GM12878 (cell line): ENCODE measurements at regions not wholly inside any gene's neighbourhood (a gene's known extent, or its start where the extent isn't known, plus 50 kb on each side); places are given as distances from the start of the nearest gene placed in this dataset.

Experiments
- ESRRA ChIP-seq: IDR thresholded peaks from 2 replicates; pipeline ENCODE4 v1.6.1; 2012; ENCODE audit warnings: mild to moderate bottlenecking, low read length, improper control_type of control experiment
- TAF1 ChIP-seq: IDR thresholded peaks from 2 replicates; pipeline ENCODE4 v1.6.1; 2011; ENCODE audit warnings: mild to moderate bottlenecking, low read depth, low read length, borderline replicate concordance

DNA sequence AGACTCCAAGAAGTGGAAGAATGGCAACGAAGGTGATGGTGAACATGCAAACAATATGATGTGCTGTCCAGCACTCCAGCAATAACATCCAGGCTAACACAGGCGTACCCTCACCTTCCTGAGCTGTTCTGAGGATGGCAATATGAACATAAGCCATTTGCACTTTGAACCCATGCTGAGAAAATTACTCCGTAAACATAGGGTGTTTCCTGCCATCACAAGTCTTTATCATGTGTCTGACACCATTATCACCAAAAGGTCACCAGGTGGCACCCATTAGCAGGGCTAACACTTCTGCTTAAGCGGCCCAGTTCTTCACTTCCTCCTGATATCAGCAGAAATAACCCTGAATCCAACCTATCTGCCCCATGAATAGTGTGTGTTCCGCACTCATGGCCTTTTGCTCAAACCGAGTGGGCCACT, 482.8 kb downstream of the MED13L start:
- TF ChIP-seq ESRRA, result no peak
- no peak for TF ChIP-seq TAF1
